Right atrium auricular region (tissue), 2 donors: ENCODE measurements at regions not wholly inside any gene's neighbourhood (a gene's known extent, or its start where the extent isn't known, plus 50 kb on each side); places are given as distances from the start of the nearest gene placed in this dataset.

Experiments
- DNase-seq: peaks from one replicate; pipeline ENCODE4 v3.0.0-alpha.2; 2019; ENCODE audit warnings: low spot score
- H3K27ac ChIP-seq, 2 donors: fragments of 200-600 bp; sonication (generic); 1 replicate in 1 of 2; 2 replicates in 1 of 2; pipeline ENCODE4 v1.5.1; 2016 to 2019
- H3K27me3 ChIP-seq, 2 donors: fragments of 200-600 bp; sonication (generic); one replicate each; pipeline versions ENCODE4 v1.5.1 to v1.6.0; 2017 to 2019
- H3K36me3 ChIP-seq: fragments of 200-600 bp; sonication (generic); one replicate; pipeline ENCODE4 v1.5.1; 2016
- H3K4me1 ChIP-seq, 2 donors: fragments of 200-600 bp; sonication (generic); one replicate each; pipeline versions ENCODE4 v1.5.1 to v1.6.0; 2017 to 2019
- H3K4me3 ChIP-seq, 2 donors: fragments of 200-600 bp; sonication (generic); 1 replicate in 1 of 2; 2 replicates in 1 of 2; pipeline ENCODE4 v1.5.1; 2017 to 2019; ENCODE audit warnings: mild to moderate bottlenecking in 1 of 2, moderate library complexity in 1 of 2
- H3K9me3 ChIP-seq, 2 donors: fragments of 200-600 bp; sonication (generic); one replicate each; pipeline ENCODE4 v1.5.1; 2019
- TF ChIP-seq, protein P1 (sequence below), 2 donors: fragments of 200-600 bp; sonication (generic); IDR thresholded peaks; one replicate each; pipeline ENCODE4 v1.5.1; 2019; ENCODE audit warnings: antibody characterized with exemption in 2 of 2

DNA sequence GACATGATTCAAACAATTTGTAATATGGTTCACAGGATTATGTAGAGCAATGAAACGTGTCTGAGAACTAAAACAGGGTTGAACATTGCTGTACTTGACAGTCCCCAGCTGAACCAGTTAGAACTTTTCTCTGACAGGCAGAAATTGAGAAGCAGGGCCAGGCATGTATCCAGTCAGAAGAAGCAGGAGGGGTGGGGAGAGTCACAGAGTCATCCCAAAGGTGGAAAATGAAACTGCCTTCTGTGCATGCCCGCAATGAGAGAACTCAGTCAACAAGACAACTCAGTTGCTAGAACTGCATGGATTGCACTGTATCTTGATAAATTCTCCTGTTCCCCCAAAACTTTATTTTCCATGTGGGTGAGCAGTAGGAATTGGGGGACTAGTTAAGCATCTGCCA is 72.9 kb upstream of the PRLR start:
- TF ChIP-seq, protein P1, sequence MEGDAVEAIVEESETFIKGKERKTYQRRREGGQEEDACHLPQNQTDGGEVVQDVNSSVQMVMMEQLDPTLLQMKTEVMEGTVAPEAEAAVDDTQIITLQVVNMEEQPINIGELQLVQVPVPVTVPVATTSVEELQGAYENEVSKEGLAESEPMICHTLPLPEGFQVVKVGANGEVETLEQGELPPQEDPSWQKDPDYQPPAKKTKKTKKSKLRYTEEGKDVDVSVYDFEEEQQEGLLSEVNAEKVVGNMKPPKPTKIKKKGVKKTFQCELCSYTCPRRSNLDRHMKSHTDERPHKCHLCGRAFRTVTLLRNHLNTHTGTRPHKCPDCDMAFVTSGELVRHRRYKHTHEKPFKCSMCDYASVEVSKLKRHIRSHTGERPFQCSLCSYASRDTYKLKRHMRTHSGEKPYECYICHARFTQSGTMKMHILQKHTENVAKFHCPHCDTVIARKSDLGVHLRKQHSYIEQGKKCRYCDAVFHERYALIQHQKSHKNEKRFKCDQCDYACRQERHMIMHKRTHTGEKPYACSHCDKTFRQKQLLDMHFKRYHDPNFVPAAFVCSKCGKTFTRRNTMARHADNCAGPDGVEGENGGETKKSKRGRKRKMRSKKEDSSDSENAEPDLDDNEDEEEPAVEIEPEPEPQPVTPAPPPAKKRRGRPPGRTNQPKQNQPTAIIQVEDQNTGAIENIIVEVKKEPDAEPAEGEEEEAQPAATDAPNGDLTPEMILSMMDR (IDR thresholded peaks at IDR 0.05) = no peak

DNA sequence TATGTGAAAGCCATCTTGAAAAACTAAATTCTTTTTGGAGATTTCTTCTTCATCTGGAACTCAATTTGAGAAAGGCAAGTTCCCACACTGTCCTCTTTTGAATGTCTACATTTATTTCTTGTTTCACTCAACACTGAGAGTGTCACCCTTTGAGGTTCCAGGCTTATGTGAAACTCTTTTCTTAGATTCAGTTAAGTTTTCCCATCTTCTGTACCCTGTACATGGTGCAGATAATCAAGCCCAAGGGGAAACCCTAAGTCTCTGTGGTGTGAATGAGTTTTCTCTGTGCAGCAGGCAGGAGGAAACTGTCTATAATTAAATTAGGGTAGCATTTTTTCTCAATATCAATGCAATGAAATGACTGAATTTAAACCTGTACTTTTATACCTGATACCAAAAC is 72.3 kb upstream of the PRLR start:
- Histone ChIP-seq H3K36me3 (no peaks in the 10 kb centered on the region), H3K27me3 (no peaks in the 10 kb centered on the region), H3K9me3 (no peaks in the 10 kb centered on the region), H3K4me1 (no peaks in the 10 kb centered on the region), H3K27ac (no peak overlapping the region), H3K4me3 (no peak overlapping the region)
- TF ChIP-seq, protein P1 (IDR thresholded peaks at IDR 0.05) = no peak
- DNase-seq = no peak

More for the DNA sequence above, 72.9 kb upstream of the PRLR start:
- DNase-seq = no peak
- Histone ChIP-seq H3K27me3 (no peaks in the 10 kb centered on the region), H3K4me3 (no peak overlapping the region), H3K9me3 (no peaks in the 10 kb centered on the region), H3K27ac (no peak overlapping the region), H3K36me3 (no peaks in the 10 kb centered on the region), H3K4me1 (no peaks in the 10 kb centered on the region)

GRCh38 chr5:35297755-35298154 is 67.5 kb upstream of the PRLR start:
- TF ChIP-seq, protein P1 (IDR thresholded peaks at IDR 0.05) = no peak
- Histone ChIP-seq H3K27ac (no peak overlapping the region), H3K27me3 (no peaks in the 10 kb centered on the region), H3K9me3 (no peaks in the 10 kb centered on the region), H3K4me3 (no peak overlapping the region), H3K4me1 (no peaks in the 10 kb centered on the region), H3K36me3 (no peaks in the 10 kb centered on the region)
- DNase-seq = no peak

- TF ChIP-seq, protein P1 (IDR thresholded peaks at IDR 0.05) = no peak
- Histone ChIP-seq H3K4me3 (no peak overlapping the region), H3K36me3 (no peaks in the 10 kb centered on the region), H3K9me3 (no peaks in the 10 kb centered on the region), H3K27me3 (no peaks in the 10 kb centered on the region), H3K27ac (no peak overlapping the region), H3K4me1 (no peaks in the 10 kb centered on the region)
- DNase-seq = no peak
Observed at GRCh38 chr5:35294976-35295375, 64.7 kb upstream of the PRLR start.

DNA sequence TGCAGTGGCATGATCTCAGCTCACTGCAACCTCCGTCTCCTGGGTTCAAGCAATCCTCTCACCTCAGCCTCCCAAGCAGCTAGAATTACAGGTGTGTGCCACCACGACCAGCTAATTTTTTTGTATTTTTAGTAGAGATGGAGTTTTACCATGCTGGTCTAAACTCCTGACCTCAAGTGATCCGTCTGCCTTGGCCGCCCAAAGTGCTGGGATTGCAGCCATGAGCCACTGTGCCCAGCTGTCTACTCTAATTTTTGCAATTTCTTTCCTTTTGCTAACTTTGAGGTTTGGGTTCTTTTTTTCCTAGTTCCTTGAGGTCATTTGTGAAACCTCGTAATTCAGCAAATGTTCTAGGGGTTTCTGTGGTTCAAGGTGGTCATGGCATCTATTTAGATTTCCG is 63.7 kb upstream of the PRLR start:
- no peak overlapping the region for H3K4me3 ChIP-seq
- no peaks in the 10 kb centered on the region for H3K9me3 ChIP-seq
- no peak for DNase-seq
- H3K36me3 ChIP-seq = no peaks in the 10 kb centered on the region
- H3K4me1 ChIP-seq = no peaks in the 10 kb centered on the region
- TF ChIP-seq, protein P1 (IDR thresholded peaks at IDR 0.05) = no peak
- H3K27ac ChIP-seq = no peak overlapping the region
- no peaks in the 10 kb centered on the region for H3K27me3 ChIP-seq

GRCh38 chr5:35285435-35285834 is 55.1 kb upstream of the PRLR start:
- Histone ChIP-seq H3K36me3 (no peaks in the 10 kb centered on the region), H3K27ac (no peak overlapping the region), H3K4me3 (no peak overlapping the region), H3K9me3 (no peaks in the 10 kb centered on the region), H3K4me1 (no peaks in the 10 kb centered on the region), H3K27me3 (no peaks in the 10 kb centered on the region)
- DNase-seq = no peak
- TF ChIP-seq, protein P1 (IDR thresholded peaks at IDR 0.05) = no peak
